CD4-positive, alpha-beta memory T cell (primary cell): ENCODE measurements at regions not wholly inside any gene's neighbourhood (a gene's known extent, or its start where the extent isn't known, plus 50 kb on each side); places are given as distances from the start of the nearest gene placed in this dataset.

ENCODE experiments used
- CTCF ChIA-PET: fragments of 350-600 bp; sonication (Branson Sonifier 250); formaldehyde crosslinking; loops from one replicate; lab custom pipeline; 2021; ENCODE audit warnings: inconsistent platforms; ENCODE audit not compliant: partially characterized antibody; lab: Charles Lee
- POLR2A ChIA-PET: fragments of 350-600 bp; sonication (Branson Sonifier 250); formaldehyde crosslinking; loops from one replicate; lab custom pipeline; 2021; ENCODE audit not compliant: partially characterized antibody; lab: Charles Lee
- DNase-seq, 5 donors: peaks; one replicate each; pipeline versions ENCODE4 v3.0.0 to v3.0.0-alpha.2; 2020 to 2022; ENCODE audit warnings: mixed read lengths in 1 of 5
- H3K27ac ChIP-seq: one replicate; pipeline ENCODE4 v1.7.0; 2013; ENCODE audit warnings: low read depth, low read length
- H3K27me3 ChIP-seq: 2 replicates; pipeline ENCODE4 v1.7.0; 2013; ENCODE audit warnings: mild to moderate bottlenecking, low read length, moderate library complexity; ENCODE audit not compliant: insufficient read depth
- H3K36me3 ChIP-seq: 2 replicates; pipeline ENCODE4 v1.7.0; 2013; ENCODE audit warnings: mild to moderate bottlenecking, low read length, moderate library complexity; ENCODE audit not compliant: insufficient read depth
- H3K4me1 ChIP-seq: 2 replicates; pipeline ENCODE4 v1.7.0; 2013; ENCODE audit warnings: mild to moderate bottlenecking, low read length, moderate library complexity; ENCODE audit not compliant: insufficient read depth
- H3K4me3 ChIP-seq, 2 donors: one replicate each; pipeline ENCODE4 v1.7.0; 2013; ENCODE audit warnings: low read length in 2 of 2, mild to moderate bottlenecking in 1 of 2
- H3K9me3 ChIP-seq, 2 donors: one replicate each; pipeline ENCODE4 v1.7.0; 2013; ENCODE audit warnings: low read length in 2 of 2, control low read depth in 1 of 2; ENCODE audit not compliant: control insufficient read depth in 1 of 2
- H3K27ac Mint-ChIP-seq, 7 donors: one replicate each; pipeline ENCODE4 v1.8.0; 2020 to 2021; ENCODE audit warnings: mixed read lengths in 7 of 7, mild to moderate bottlenecking in 6 of 7, inconsistent platforms in 3 of 7, moderate library complexity in 3 of 7
- H3K27me3 Mint-ChIP-seq, 2 donors: one replicate each; pipeline ENCODE4 v1.8.0; 2020 to 2021; ENCODE audit warnings: mixed read lengths in 2 of 2
- H3K36me3 Mint-ChIP-seq, 2 donors: one replicate each; pipeline ENCODE4 v1.8.0; 2020 to 2021; ENCODE audit warnings: mixed read lengths in 2 of 2, inconsistent platforms in 1 of 2, mild to moderate bottlenecking in 1 of 2
- H3K4me1 Mint-ChIP-seq, 4 donors: one replicate each; pipeline ENCODE4 v1.8.0; 2020 to 2021; ENCODE audit warnings: mixed read lengths in 4 of 4, mild to moderate bottlenecking in 1 of 4
- H3K4me3 Mint-ChIP-seq, 8 donors: one replicate each; pipeline ENCODE4 v1.8.0; 2020 to 2021; ENCODE audit warnings: mixed read lengths in 8 of 8, mild to moderate bottlenecking in 7 of 8, moderate library complexity in 6 of 8, inconsistent platforms in 3 of 8
- H3K9me3 Mint-ChIP-seq, 8 donors: one replicate each; pipeline ENCODE4 v1.8.0; 2020 to 2021; ENCODE audit warnings: mixed read lengths in 8 of 8, mild to moderate bottlenecking in 5 of 8, inconsistent platforms in 3 of 8, moderate library complexity in 1 of 8
- intact Hi-C: fragments of 100-400 bp; cut with micrococcal nuclease; formaldehyde crosslinking; loops from one replicate; pipeline ENCODE4 v1.15.1; 2023

- Histone ChIP-seq H3K36me3 (no peaks in the 10 kb centered on the region), H3K27me3 (peaks cover 4% of the 10 kb centered on the region), H3K9me3 (no peaks in the 10 kb centered on the region), H3K27ac (no peak overlapping the region), H3K4me1 (no peaks in the 10 kb centered on the region), H3K4me3 (no peak overlapping the region)
- ChIA-PET CTCF (no interaction called here), POLR2A (no interaction called here)
- peaks cover 0 to 3% of the 10 kb centered on the region in 2 donors for H3K27me3 Mint-ChIP-seq
- no peak for DNase-seq
- H3K36me3 Mint-ChIP-seq, result no peaks in the 10 kb centered on the region
- H3K4me1 Mint-ChIP-seq, result no peaks in the 10 kb centered on the region
- H3K9me3 Mint-ChIP-seq, result no peaks in the 10 kb centered on the region
- intact Hi-C loops, result no loop called here
- no peak overlapping the region for H3K4me3 Mint-ChIP-seq
- no peak overlapping the region for H3K27ac Mint-ChIP-seq
Observed at GRCh38 chr13:97719736-97720135, 233.7 kb upstream of the IPO5 start.

- no peaks in the 10 kb centered on the region for H3K9me3 Mint-ChIP-seq
- POLR2A ChIA-PET, result no interaction called here
- DNase-seq, result no peak
- no peaks in the 10 kb centered on the region for H3K36me3 Mint-ChIP-seq
- no peaks in the 10 kb centered on the region for H3K4me1 Mint-ChIP-seq
- H3K4me1 ChIP-seq, result no peaks in the 10 kb centered on the region
- peaks cover 0 to 3% of the 10 kb centered on the region in 2 donors for H3K27me3 Mint-ChIP-seq
- peaks cover 4% of the 10 kb centered on the region for H3K27me3 ChIP-seq
- H3K9me3 ChIP-seq, result no peaks in the 10 kb centered on the region
- H3K27ac Mint-ChIP-seq, result no peak overlapping the region
- intact Hi-C loops, result no loop called here
- H3K4me3 Mint-ChIP-seq, result no peak overlapping the region
- H3K27ac ChIP-seq, result no peak overlapping the region
- no peaks in the 10 kb centered on the region for H3K36me3 ChIP-seq
- no peak overlapping the region for H3K4me3 ChIP-seq
- CTCF ChIA-PET, result no interaction called here
Observed at GRCh38 chr13:97720896-97721295, 232.6 kb upstream of the IPO5 start.

GRCh38 chr13:97723655-97724054 lies 229.8 kb upstream of the IPO5 start:
- no peaks in the 10 kb centered on the region for H3K9me3 ChIP-seq
- no peaks in the 10 kb centered on the region for H3K9me3 Mint-ChIP-seq
- no peaks in the 10 kb centered on the region for H3K4me1 ChIP-seq
- CTCF ChIA-PET, result no interaction called here
- no peaks in the 10 kb centered on the region for H3K36me3 ChIP-seq
- no peaks in the 10 kb centered on the region for H3K27me3 ChIP-seq
- no peak overlapping the region for H3K27ac ChIP-seq
- H3K27me3 Mint-ChIP-seq, result peaks cover 0 to 6% of the 10 kb centered on the region in 2 donors
- no peaks in the 10 kb centered on the region for H3K4me1 Mint-ChIP-seq
- no peak overlapping the region for H3K4me3 ChIP-seq
- POLR2A ChIA-PET, result no interaction called here
- H3K36me3 Mint-ChIP-seq, result no peaks in the 10 kb centered on the region
- intact Hi-C loops, result no loop called here
- H3K4me3 Mint-ChIP-seq, result no peak overlapping the region
- H3K27ac Mint-ChIP-seq, result no peak overlapping the region
- DNase-seq, result no peak

- Histone ChIP-seq H3K27ac (no peak overlapping the region), H3K4me3 (no peak overlapping the region), H3K36me3 (no peaks in the 10 kb centered on the region), H3K9me3 (no peaks in the 10 kb centered on the region), H3K27me3 (no peaks in the 10 kb centered on the region), H3K4me1 (no peaks in the 10 kb centered on the region)
- no peaks in the 10 kb centered on the region for H3K9me3 Mint-ChIP-seq
- no peak overlapping the region for H3K27ac Mint-ChIP-seq
- intact Hi-C loops, result no loop called here
- CTCF ChIA-PET, result no interaction called here
- H3K4me1 Mint-ChIP-seq, result no peaks in the 10 kb centered on the region
- peaks cover 0 to 6% of the 10 kb centered on the region in 2 donors for H3K27me3 Mint-ChIP-seq
- POLR2A ChIA-PET, result no interaction called here
- H3K36me3 Mint-ChIP-seq, result no peaks in the 10 kb centered on the region
- no peak overlapping the region for H3K4me3 Mint-ChIP-seq
- no peak for DNase-seq
Observed at GRCh38 chr13:97724450-97724849, 229.0 kb upstream of the IPO5 start.

- Histone ChIP-seq H3K27me3 (no peaks in the 10 kb centered on the region), H3K4me3 (no peak overlapping the region), H3K27ac (no peak overlapping the region), H3K36me3 (no peaks in the 10 kb centered on the region), H3K9me3 (no peaks in the 10 kb centered on the region), H3K4me1 (no peaks in the 10 kb centered on the region)
- peaks cover 3 to 6% of the 10 kb centered on the region in 2 donors for H3K27me3 Mint-ChIP-seq
- ChIA-PET CTCF (no interaction called here), POLR2A (no interaction called here)
- no peaks in the 10 kb centered on the region for H3K36me3 Mint-ChIP-seq
- no peak overlapping the region for H3K4me3 Mint-ChIP-seq
- H3K9me3 Mint-ChIP-seq, result peaks cover 0 to 8% (median 0%) of the 10 kb centered on the region in 8 donors
- intact Hi-C loops, result no loop called here
- no peaks in the 10 kb centered on the region for H3K4me1 Mint-ChIP-seq
- peak in 1 of 5 donors; percentile 17 for DNase-seq
- no peak overlapping the region for H3K27ac Mint-ChIP-seq
Observed at GRCh38 chr13:97726664-97727280, 226.7 kb upstream of the IPO5 start.

- Histone ChIP-seq H3K4me1 (no peaks in the 10 kb centered on the region), H3K36me3 (no peaks in the 10 kb centered on the region), H3K9me3 (no peaks in the 10 kb centered on the region), H3K4me3 (no peak overlapping the region), H3K27me3 (no peaks in the 10 kb centered on the region), H3K27ac (no peak overlapping the region)
- DNase-seq, result peak in 1 of 5 donors; percentile 17
- Mint-ChIP-seq H3K9me3 (peaks cover 0 to 8% (median 0%) of the 10 kb centered on the region in 8 donors), H3K27me3 (peaks cover 3 to 6% of the 10 kb centered on the region in 2 donors), H3K27ac (no peak overlapping the region), H3K4me3 (no peak overlapping the region), H3K36me3 (no peaks in the 10 kb centered on the region), H3K4me1 (no peaks in the 10 kb centered on the region)
- intact Hi-C loops, result no loop called here
- ChIA-PET POLR2A (no interaction called here), CTCF (no interaction called here)
Observed at GRCh38 chr13:97727991-97728390, 225.5 kb upstream of the IPO5 start.

GRCh38 chr13:97736436-97736835 lies 217.0 kb upstream of the IPO5 start:
- intact Hi-C loops, result no loop called here
- Mint-ChIP-seq H3K27me3 (peaks cover 0 to 2% of the 10 kb centered on the region in 2 donors), H3K9me3 (peaks cover 0 to 4% (median 0%) of the 10 kb centered on the region in 8 donors), H3K36me3 (no peaks in the 10 kb centered on the region), H3K4me1 (no peaks in the 10 kb centered on the region), H3K4me3 (no peak overlapping the region), H3K27ac (no peak overlapping the region)
- Histone ChIP-seq H3K4me3 (no peak overlapping the region), H3K27me3 (no peaks in the 10 kb centered on the region), H3K27ac (no peak overlapping the region), H3K36me3 (no peaks in the 10 kb centered on the region), H3K4me1 (no peaks in the 10 kb centered on the region), H3K9me3 (no peaks in the 10 kb centered on the region)
- POLR2A ChIA-PET, result no interaction called here
- DNase-seq, result no peak
- CTCF ChIA-PET, result no interaction called here
